IPS-NIHi7 (cell line): ENCODE measurements at regions not wholly inside any gene's neighbourhood (a gene's known extent, or its start where the extent isn't known, plus 50 kb on each side); places are given as distances from the start of the nearest gene placed in this dataset.
"Not testable (repeated sequence)": the region's sequence is repeated elsewhere in the genome, so short reads cannot be mapped to it uniquely, and the experiment has no call there.

Experiments
- DNase-seq: peaks from one replicate; pipeline ENCODE4 v3.0.0; 2012; ENCODE audit warnings: mixed read lengths; ENCODE audit errors: extremely low spot score

GRCh38 chr10:3272300-3272699 lies 99.7 kb upstream of the PITRM1 start:
- no peak for DNase-seq

- no peak for DNase-seq
Measured at GRCh38 chr10:3271354-3272115, 99.0 kb upstream of the PITRM1 start.

GRCh38 chr10:3270577-3271316 lies 98.2 kb upstream of the PITRM1 start:
- DNase-seq, result no peak

GRCh38 chr10:3268025-3268424 lies 95.4 kb upstream of the PITRM1 start:
- DNase-seq, result no peak

- DNase-seq, result no peak
Measured at GRCh38 chr10:3265088-3265487, 92.5 kb upstream of the PITRM1 start.

GRCh38 chr10:3264161-3264761 lies 91.7 kb upstream of the PITRM1 start:
- DNase-seq, result no peak

GRCh38 chr10:3263747-3264146 lies 91.2 kb upstream of the PITRM1 start:
- no peak for DNase-seq

GRCh38 chr10:3263082-3263481 lies 90.5 kb upstream of the PITRM1 start:
- DNase-seq, result no peak

- no peak for DNase-seq
Measured at GRCh38 chr10:3261921-3262320, 89.3 kb upstream of the PITRM1 start.

GRCh38 chr10:3260066-3260834 lies 87.7 kb upstream of the PITRM1 start:
- peak; percentile 52 for DNase-seq

- no peak for DNase-seq
Measured at GRCh38 chr10:3259499-3259898, 86.9 kb upstream of the PITRM1 start.

GRCh38 chr10:3258394-3258793 lies 85.8 kb upstream of the PITRM1 start:
- DNase-seq, result no peak

- no peak for DNase-seq
Measured at GRCh38 chr10:3255616-3256015, 83.0 kb upstream of the PITRM1 start.

- DNase-seq, result no peak
Measured at GRCh38 chr10:3255075-3255474, 82.5 kb upstream of the PITRM1 start.

GRCh38 chr10:3253974-3254373 lies 81.4 kb upstream of the PITRM1 start:
- DNase-seq, result not testable (repeated sequence)

GRCh38 chr10:3251172-3251571 lies 78.6 kb upstream of the PITRM1 start:
- no peak for DNase-seq

- no peak for DNase-seq
Measured at GRCh38 chr10:3249307-3249889, 76.8 kb upstream of the PITRM1 start.

GRCh38 chr10:3248526-3249306 lies 76.1 kb upstream of the PITRM1 start:
- no peak for DNase-seq

- DNase-seq, result no peak
Measured at GRCh38 chr10:3245395-3245794, 72.8 kb upstream of the PITRM1 start.

- DNase-seq, result no peak
Measured at GRCh38 chr10:3241967-3242650, 69.5 kb upstream of the PITRM1 start.
